ENCODE measurements at regions not wholly inside any gene's neighbourhood (a gene's known extent, or its start where the extent isn't known, plus 50 kb on each side); places are given as distances from the start of the nearest gene placed in this dataset.

- no peak for DNase-seq
These were observed 157.0 kb downstream of the TLE3 start for GRCh38 chr15:69940441-69941300.

- no peak for DNase-seq
These were observed 156.5 kb downstream of the TLE3 start for GRCh38 chr15:69941301-69941605.

GRCh38 chr15:69941706-69942495, 155.8 kb downstream of the TLE3 start:
- DNase-seq = no peak

GRCh38 chr15:69943637-69944036, 154.1 kb downstream of the TLE3 start:
- DNase-seq = no peak

- no peak for DNase-seq
These were observed 152.0 kb downstream of the TLE3 start for GRCh38 chr15:69945729-69946128.

- DNase-seq = no peak
These were observed 150.8 kb downstream of the TLE3 start for GRCh38 chr15:69946870-69947269.

- DNase-seq = no peak
These were observed 150.3 kb downstream of the TLE3 start for GRCh38 chr15:69947394-69947793.

- DNase-seq = no peak
These were observed 148.2 kb downstream of the TLE3 start for GRCh38 chr15:69949485-69949884.

GRCh38 chr15:69951256-69951897, 146.3 kb downstream of the TLE3 start:
- DNase-seq = no peak

GRCh38 chr15:69951898-69952555, 145.7 kb downstream of the TLE3 start:
- DNase-seq = no peak

GRCh38 chr15:69953051-69953450, 144.7 kb downstream of the TLE3 start:
- no peak for DNase-seq

GRCh38 chr15:69953816-69954215, 143.9 kb downstream of the TLE3 start:
- DNase-seq = no peak

GRCh38 chr15:69954666-69955065, 143.1 kb downstream of the TLE3 start:
- DNase-seq = no peak

GRCh38 chr15:69955240-69955894, 142.3 kb downstream of the TLE3 start:
- DNase-seq = no peak

GRCh38 chr15:69956417-69956816, 141.3 kb downstream of the TLE3 start:
- DNase-seq = no peak

- DNase-seq = no peak
These were observed 140.5 kb downstream of the TLE3 start for GRCh38 chr15:69957175-69957574.

- DNase-seq = no peak
These were observed 139.1 kb downstream of the TLE3 start for GRCh38 chr15:69958496-69959084.

GRCh38 chr15:69962561-69962960, 135.2 kb downstream of the TLE3 start:
- no peak for DNase-seq

- no peak for DNase-seq
These were observed 134.3 kb downstream of the TLE3 start for GRCh38 chr15:69963385-69963784.

GRCh38 chr15:69971771-69972170, 125.9 kb downstream of the TLE3 start:
- DNase-seq = no peak

GRCh38 chr15:69972436-69972835, 125.3 kb downstream of the TLE3 start:
- DNase-seq = peak; percentile 69

- DNase-seq = no peak
These were observed 124.5 kb downstream of the TLE3 start for GRCh38 chr15:69973102-69973714.

All from NCI-H524 treated with DMSO at 0.1 percent for 48 hours (cell line).